ENCODE measurements at regions not wholly inside any gene's neighbourhood (a gene's known extent, or its start where the extent isn't known, plus 50 kb on each side); places are given as distances from the start of the nearest gene placed in this dataset.

DNA sequence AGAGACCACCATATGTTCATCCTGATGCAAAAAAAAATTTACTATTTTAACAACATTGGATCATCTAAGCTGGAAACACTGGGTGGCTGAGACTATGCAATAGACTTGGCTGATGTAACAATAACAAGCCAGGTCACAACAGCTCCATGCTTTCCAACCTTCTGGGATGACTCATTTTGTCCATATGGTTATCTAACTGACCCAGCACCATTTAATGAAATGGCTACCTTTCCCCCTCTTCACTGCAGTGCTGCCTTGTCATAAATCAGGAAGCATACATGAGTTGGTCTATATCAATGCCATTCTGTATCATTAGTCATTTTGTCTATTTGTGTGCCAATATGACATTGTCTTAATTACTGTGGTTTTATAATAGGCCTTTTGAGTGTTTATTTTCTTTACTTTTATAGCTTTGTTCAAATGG lies 217.6 kb upstream of the KCNJ16 start (continued):
- no peak for TF ChIP-seq TFAM (CRISPR knock-in tag; conservative IDR thresholded peaks at IDR 0.05)
- TF ChIP-seq NFE2 (IDR thresholded peaks at IDR 0.05; ENCODE audit: low read depth): peak; percentile 20; the same call in 1 of the 2 replicates
- TF ChIP-seq, protein P1, sequence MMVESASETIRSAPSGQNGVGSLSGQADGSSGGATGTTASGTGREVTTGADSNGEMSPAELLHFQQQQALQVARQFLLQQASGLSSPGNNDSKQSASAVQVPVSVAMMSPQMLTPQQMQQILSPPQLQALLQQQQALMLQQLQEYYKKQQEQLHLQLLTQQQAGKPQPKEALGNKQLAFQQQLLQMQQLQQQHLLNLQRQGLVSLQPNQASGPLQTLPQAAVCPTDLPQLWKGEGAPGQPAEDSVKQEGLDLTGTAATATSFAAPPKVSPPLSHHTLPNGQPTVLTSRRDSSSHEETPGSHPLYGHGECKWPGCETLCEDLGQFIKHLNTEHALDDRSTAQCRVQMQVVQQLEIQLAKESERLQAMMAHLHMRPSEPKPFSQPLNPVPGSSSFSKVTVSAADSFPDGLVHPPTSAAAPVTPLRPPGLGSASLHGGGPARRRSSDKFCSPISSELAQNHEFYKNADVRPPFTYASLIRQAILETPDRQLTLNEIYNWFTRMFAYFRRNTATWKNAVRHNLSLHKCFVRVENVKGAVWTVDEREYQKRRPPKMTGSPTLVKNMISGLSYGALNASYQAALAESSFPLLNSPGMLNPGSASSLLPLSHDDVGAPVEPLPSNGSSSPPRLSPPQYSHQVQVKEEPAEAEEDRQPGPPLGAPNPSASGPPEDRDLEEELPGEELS (CRISPR knock-in tag; IDR thresholded peaks at IDR 0.05; ENCODE audit: borderline replicate concordance): no peak
- peak in 1 of 2 experiments; percentile 50; a peak in 1 of 3 replicates for TF ChIP-seq CBX3 (IDR thresholded peaks at IDR 0.05; ENCODE audit: borderline replicate concordance in 1 of 2, low read length in 2 of 2)
- peak; percentile 94 for TF ChIP-seq JUN (IDR thresholded peaks at IDR 0.05; ENCODE audit: borderline replicate concordance, low read depth, low read length)
- TF ChIP-seq JUN (CRISPR knock-in tag; IDR thresholded peaks at IDR 0.05; ENCODE audit: borderline replicate concordance): no peak
- TF ChIP-seq, protein P2, sequence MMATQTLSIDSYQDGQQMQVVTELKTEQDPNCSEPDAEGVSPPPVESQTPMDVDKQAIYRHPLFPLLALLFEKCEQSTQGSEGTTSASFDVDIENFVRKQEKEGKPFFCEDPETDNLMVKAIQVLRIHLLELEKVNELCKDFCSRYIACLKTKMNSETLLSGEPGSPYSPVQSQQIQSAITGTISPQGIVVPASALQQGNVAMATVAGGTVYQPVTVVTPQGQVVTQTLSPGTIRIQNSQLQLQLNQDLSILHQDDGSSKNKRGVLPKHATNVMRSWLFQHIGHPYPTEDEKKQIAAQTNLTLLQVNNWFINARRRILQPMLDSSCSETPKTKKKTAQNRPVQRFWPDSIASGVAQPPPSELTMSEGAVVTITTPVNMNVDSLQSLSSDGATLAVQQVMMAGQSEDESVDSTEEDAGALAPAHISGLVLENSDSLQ (IDR thresholded peaks at IDR 0.05): peak; percentile 71
- TF ChIP-seq, protein P3, sequence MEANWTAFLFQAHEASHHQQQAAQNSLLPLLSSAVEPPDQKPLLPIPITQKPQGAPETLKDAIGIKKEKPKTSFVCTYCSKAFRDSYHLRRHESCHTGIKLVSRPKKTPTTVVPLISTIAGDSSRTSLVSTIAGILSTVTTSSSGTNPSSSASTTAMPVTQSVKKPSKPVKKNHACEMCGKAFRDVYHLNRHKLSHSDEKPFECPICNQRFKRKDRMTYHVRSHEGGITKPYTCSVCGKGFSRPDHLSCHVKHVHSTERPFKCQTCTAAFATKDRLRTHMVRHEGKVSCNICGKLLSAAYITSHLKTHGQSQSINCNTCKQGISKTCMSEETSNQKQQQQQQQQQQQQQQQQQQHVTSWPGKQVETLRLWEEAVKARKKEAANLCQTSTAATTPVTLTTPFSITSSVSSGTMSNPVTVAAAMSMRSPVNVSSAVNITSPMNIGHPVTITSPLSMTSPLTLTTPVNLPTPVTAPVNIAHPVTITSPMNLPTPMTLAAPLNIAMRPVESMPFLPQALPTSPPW (CRISPR knock-in tag; IDR thresholded peaks at IDR 0.05): 0 out of 2 replicates have a peak, but pooled peaks have one; percentile 15
- TF ChIP-seq RBFOX2 (IDR thresholded peaks at IDR 0.05; ENCODE audit: low read depth, low read length): no peak
- no peak for TF ChIP-seq ZNF197 (CRISPR knock-in tag; IDR thresholded peaks at IDR 0.05; ENCODE audit: low read depth)
- TF ChIP-seq TAF9B (IDR thresholded peaks at IDR 0.05; ENCODE audit: partially characterized antibody): peak; percentile 48
- TF ChIP-seq YY1 (IDR thresholded peaks at IDR 0.05; ENCODE audit: borderline replicate concordance in 1 of 3, control insufficient read depth in 1 of 3, extremely low read depth in 1 of 3, insufficient read depth in 3 of 3, insufficient read length in 1 of 3, insufficient replicate concordance in 2 of 3, low read depth in 1 of 3, low read length in 2 of 3): peak in 1 of 3 experiments; percentile 68
- TF ChIP-seq, protein P4, sequence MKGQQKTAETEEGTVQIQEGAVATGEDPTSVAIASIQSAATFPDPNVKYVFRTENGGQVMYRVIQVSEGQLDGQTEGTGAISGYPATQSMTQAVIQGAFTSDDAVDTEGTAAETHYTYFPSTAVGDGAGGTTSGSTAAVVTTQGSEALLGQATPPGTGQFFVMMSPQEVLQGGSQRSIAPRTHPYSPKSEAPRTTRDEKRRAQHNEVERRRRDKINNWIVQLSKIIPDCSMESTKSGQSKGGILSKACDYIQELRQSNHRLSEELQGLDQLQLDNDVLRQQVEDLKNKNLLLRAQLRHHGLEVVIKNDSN (CRISPR knock-in tag; IDR thresholded peaks at IDR 0.05): no peak
- 0 out of 2 replicates have a peak, but pooled peaks have one; percentile 62 for TF ChIP-seq ZSCAN32 (CRISPR knock-in tag; IDR thresholded peaks at IDR 0.05)
- no peak for TF ChIP-seq RBBP5 (IDR thresholded peaks at IDR 0.05; ENCODE audit: borderline replicate concordance, insufficient read depth, low read length, poor library complexity, severe bottlenecking)
- TF ChIP-seq ATF1 (CRISPR knock-in tag; IDR thresholded peaks at IDR 0.05): no peak
- TF ChIP-seq ATF1 (tag; IDR thresholded peaks at IDR 0.05): peak; percentile 43; the same call in 1 of the 2 replicates
- TF ChIP-seq TEAD1 (CRISPR knock-in tag; IDR thresholded peaks at IDR 0.05): no peak
- peak; percentile 80 for TF ChIP-seq EP400 (IDR thresholded peaks at IDR 0.05)
- no peak for TF ChIP-seq NONO (IDR thresholded peaks at IDR 0.05; ENCODE audit: low read depth in 2 of 2, low read length in 1 of 2)
- no peak for TF ChIP-seq SP2 (IDR thresholded peaks at IDR 0.05; ENCODE audit: extremely low read depth, low read depth, low read length, poor library complexity, severe bottlenecking)
- TF ChIP-seq L3MBTL2 (IDR thresholded peaks at IDR 0.05): peak; percentile 32; the same call in 1 of the 2 replicates
- peak; percentile 68; the same call in 1 of the 2 replicates for TF ChIP-seq NFRKB (IDR thresholded peaks at IDR 0.05; ENCODE audit: low read depth)

Measured in K562 (cell line).